Endodermal cell (in vitro differentiated cells): ENCODE measurements at regions not wholly inside any gene's neighbourhood (a gene's known extent, or its start where the extent isn't known, plus 50 kb on each side); places are given as distances from the start of the nearest gene placed in this dataset.

Experiments
- DNase-seq: peaks from one replicate; pipeline ENCODE4 v3.0.0-alpha.2; 2017
- H3K27ac ChIP-seq: 2 replicates; pipeline ENCODE4 v1.5.1; 2013; ENCODE audit warnings: mild to moderate bottlenecking, low read depth, low read length, moderate library complexity
- H3K27me3 ChIP-seq: 2 replicates; pipeline ENCODE4 v1.6.1; 2013; ENCODE audit warnings: mild to moderate bottlenecking, low read length, moderate library complexity; ENCODE audit not compliant: insufficient read depth, control insufficient read depth, poor library complexity, severe bottlenecking
- H3K36me3 ChIP-seq: 2 replicates; pipeline ENCODE4 v1.7.0; 2013; ENCODE audit warnings: mild to moderate bottlenecking, low read length, moderate library complexity; ENCODE audit not compliant: control insufficient read depth, insufficient read depth
- H3K4me1 ChIP-seq: one replicate; pipeline ENCODE4 v1.7.0; 2013; ENCODE audit warnings: low read length; ENCODE audit not compliant: control insufficient read depth, insufficient read depth
- H3K4me3 ChIP-seq: 2 replicates; pipeline ENCODE4 v1.5.1; 2013; ENCODE audit warnings: mild to moderate bottlenecking, low read length, moderate library complexity
- H3K9ac ChIP-seq: 2 replicates; pipeline ENCODE4 v1.6.1; 2013; ENCODE audit warnings: mild to moderate bottlenecking, low read length, moderate library complexity; ENCODE audit not compliant: poor library complexity, severe bottlenecking; ENCODE audit errors: extremely low read depth
- H3K9me3 ChIP-seq: 2 replicates; pipeline ENCODE4 v1.6.1; 2013; ENCODE audit warnings: mild to moderate bottlenecking, low read length, moderate library complexity; ENCODE audit not compliant: control insufficient read depth
- H3K27ac Mint-ChIP-seq: 2 replicates; pipeline ENCODE4 v1.8.0; 2020; ENCODE audit warnings: mixed read lengths
- H3K27me3 Mint-ChIP-seq: 2 replicates; pipeline ENCODE4 v1.8.0; 2021; ENCODE audit warnings: mild to moderate bottlenecking, mixed read lengths; ENCODE audit not compliant: insufficient read depth
- H3K36me3 Mint-ChIP-seq: 2 replicates; pipeline ENCODE4 v1.8.0; 2020; ENCODE audit warnings: low read depth, mixed read lengths
- H3K4me1 Mint-ChIP-seq: 2 replicates; pipeline ENCODE4 v1.8.0; 2020; ENCODE audit warnings: mixed read lengths
- H3K4me3 Mint-ChIP-seq: 2 replicates; pipeline ENCODE4 v1.8.0; 2020; ENCODE audit warnings: mild to moderate bottlenecking, moderate library complexity, mixed read lengths
- H3K9me3 Mint-ChIP-seq: 2 replicates; pipeline ENCODE4 v1.8.0; 2020; ENCODE audit warnings: mild to moderate bottlenecking, mixed read lengths
- WGBS, 2 experiments: methylation state at CpG; one replicate each; pipeline versions ENCODE4 v1.1.5 to v1.1.7; 2013; ENCODE audit warnings: missing lambda C conversion rate in 2 of 2, mixed read lengths in 1 of 2; ENCODE audit not compliant: insufficient coverage in 1 of 2, insufficient read length in 1 of 2; 5-methylcytosine and 5-hydroxymethylcytosine counted together
- TF ChIP-seq, protein P1 (sequence below): fragments of 200-600 bp; sonication (generic); conservative IDR thresholded peaks from 2 replicates; pipeline ENCODE4 v1.5.0; 2021; ENCODE audit warnings: antibody characterized with exemption, mild to moderate bottlenecking

- Histone ChIP-seq H3K4me3 (no peak overlapping the region), H3K27me3 (peaks cover 5% of the 10 kb centered on the region), H3K36me3 (no peaks in the 10 kb centered on the region), H3K4me1 (no peaks in the 10 kb centered on the region), H3K27ac (no peak overlapping the region), H3K9me3 (no peaks in the 10 kb centered on the region), H3K9ac (no peak overlapping the region)
- H3K27ac Mint-ChIP-seq: no peak overlapping the region
- H3K4me3 Mint-ChIP-seq: no peak overlapping the region
- no peaks in the 10 kb centered on the region for H3K4me1 Mint-ChIP-seq
- no peak for DNase-seq
- no peaks in the 10 kb centered on the region for H3K9me3 Mint-ChIP-seq
- H3K27me3 Mint-ChIP-seq: peaks cover 16% of the 10 kb centered on the region
- H3K36me3 Mint-ChIP-seq: no peaks in the 10 kb centered on the region
- TF ChIP-seq, protein P1, sequence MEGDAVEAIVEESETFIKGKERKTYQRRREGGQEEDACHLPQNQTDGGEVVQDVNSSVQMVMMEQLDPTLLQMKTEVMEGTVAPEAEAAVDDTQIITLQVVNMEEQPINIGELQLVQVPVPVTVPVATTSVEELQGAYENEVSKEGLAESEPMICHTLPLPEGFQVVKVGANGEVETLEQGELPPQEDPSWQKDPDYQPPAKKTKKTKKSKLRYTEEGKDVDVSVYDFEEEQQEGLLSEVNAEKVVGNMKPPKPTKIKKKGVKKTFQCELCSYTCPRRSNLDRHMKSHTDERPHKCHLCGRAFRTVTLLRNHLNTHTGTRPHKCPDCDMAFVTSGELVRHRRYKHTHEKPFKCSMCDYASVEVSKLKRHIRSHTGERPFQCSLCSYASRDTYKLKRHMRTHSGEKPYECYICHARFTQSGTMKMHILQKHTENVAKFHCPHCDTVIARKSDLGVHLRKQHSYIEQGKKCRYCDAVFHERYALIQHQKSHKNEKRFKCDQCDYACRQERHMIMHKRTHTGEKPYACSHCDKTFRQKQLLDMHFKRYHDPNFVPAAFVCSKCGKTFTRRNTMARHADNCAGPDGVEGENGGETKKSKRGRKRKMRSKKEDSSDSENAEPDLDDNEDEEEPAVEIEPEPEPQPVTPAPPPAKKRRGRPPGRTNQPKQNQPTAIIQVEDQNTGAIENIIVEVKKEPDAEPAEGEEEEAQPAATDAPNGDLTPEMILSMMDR: no peak
- WGBS, 2 experiments: 39% methylated on average over 1 of the region's 1 CpG; no CpG with 5 or more reads in 1 of the 2 experiments
These were observed 266.1 kb downstream of the MIAT start for GRCh38 chr22:26923531-26923930.

DNA sequence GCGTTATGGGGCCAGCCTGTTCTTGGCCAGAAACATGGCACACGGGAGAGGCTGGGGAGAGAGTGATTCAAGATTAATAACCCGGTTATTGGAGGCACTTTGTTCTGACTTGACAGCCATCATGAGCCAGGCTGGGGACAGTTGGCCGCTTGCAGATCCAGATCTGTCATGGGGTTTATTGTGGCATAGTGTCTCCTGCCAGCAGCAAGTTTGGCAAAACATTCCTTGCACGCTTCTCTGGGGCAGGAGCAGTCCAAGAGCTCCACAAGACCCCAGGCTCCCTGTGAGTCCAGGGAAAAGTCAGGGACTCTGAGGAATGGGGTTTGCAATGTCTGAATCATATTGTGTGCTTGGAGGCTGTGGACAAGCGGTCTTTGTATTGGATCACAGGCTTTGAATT, 270.4 kb downstream of the MIAT start:
- H3K27ac Mint-ChIP-seq: no peak overlapping the region
- H3K4me3 Mint-ChIP-seq: no peak overlapping the region
- no peaks in the 10 kb centered on the region for H3K36me3 Mint-ChIP-seq
- H3K4me1 Mint-ChIP-seq: no peaks in the 10 kb centered on the region
- Histone ChIP-seq H3K36me3 (no peaks in the 10 kb centered on the region), H3K27ac (no peak overlapping the region), H3K27me3 (no peaks in the 10 kb centered on the region), H3K9ac (no peak overlapping the region), H3K4me1 (no peaks in the 10 kb centered on the region), H3K4me3 (no peak overlapping the region), H3K9me3 (no peaks in the 10 kb centered on the region)
- TF ChIP-seq, protein P1: no peak
- no peak for DNase-seq
- 86 to 93% methylated on average over 5 to 6 of the region's 6 CpGs for WGBS, 2 experiments
- peaks cover 10% of the 10 kb centered on the region for H3K27me3 Mint-ChIP-seq
- H3K9me3 Mint-ChIP-seq: no peaks in the 10 kb centered on the region

DNA sequence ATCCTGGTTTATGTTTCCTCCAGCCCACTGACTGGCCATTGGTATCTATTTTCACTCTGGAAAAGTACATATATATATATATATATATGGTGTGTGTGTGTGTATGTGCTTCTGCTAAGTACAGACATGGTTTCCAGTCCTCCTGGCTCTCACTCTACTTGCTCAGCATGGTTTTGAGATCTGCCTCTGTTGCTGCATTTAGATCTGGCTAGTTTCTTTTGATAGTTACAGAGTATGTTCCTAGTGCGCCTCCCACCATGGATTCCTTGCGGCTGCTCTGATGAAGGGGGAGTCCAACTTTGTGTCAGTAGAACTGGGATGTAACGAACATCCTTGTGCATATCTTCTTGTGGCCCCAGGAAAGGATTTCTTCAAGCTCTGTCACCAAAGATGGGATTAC, 274.1 kb downstream of the MIAT start:
- TF ChIP-seq, protein P1: no peak
- no peak overlapping the region for H3K4me3 ChIP-seq
- H3K27me3 Mint-ChIP-seq: peaks cover 14% of the 10 kb centered on the region
- H3K36me3 Mint-ChIP-seq: no peaks in the 10 kb centered on the region
- H3K4me1 ChIP-seq: no peaks in the 10 kb centered on the region
- H3K9me3 Mint-ChIP-seq: no peaks in the 10 kb centered on the region
- no peaks in the 10 kb centered on the region for H3K27me3 ChIP-seq
- H3K36me3 ChIP-seq: no peaks in the 10 kb centered on the region
- H3K4me3 Mint-ChIP-seq: no peak overlapping the region
- no peak overlapping the region for H3K27ac ChIP-seq
- DNase-seq: no peak
- no peak overlapping the region for H3K9ac ChIP-seq
- no peaks in the 10 kb centered on the region for H3K4me1 Mint-ChIP-seq
- H3K27ac Mint-ChIP-seq: no peak overlapping the region
- no peaks in the 10 kb centered on the region for H3K9me3 ChIP-seq
- WGBS, 2 experiments: 94 to 95% methylated on average over 2 to 3 of the region's 3 CpGs
